SK-N-MC (cell line): ENCODE measurements at regions not wholly inside any gene's neighbourhood (a gene's known extent, or its start where the extent isn't known, plus 50 kb on each side); places are given as distances from the start of the nearest gene placed in this dataset.

ENCODE experiments used
- DNase-seq: peaks from one replicate; pipeline ENCODE4 v3.0.0-alpha.2; 2011; ENCODE audit warnings: low read depth, low spot score
- H3K27ac ChIP-seq: fragments of 200-600 bp; sonication (generic); 2 replicates; pipeline ENCODE4 v1.5.1; 2016; ENCODE audit warnings: mixed run types
- H3K36me3 ChIP-seq: fragments of 200-600 bp; sonication (generic); 2 replicates; pipeline ENCODE4 v1.6.1; 2017; ENCODE audit warnings: antibody characterized with exemption, low read length, mixed read lengths; ENCODE audit not compliant: insufficient read depth
- H3K4me3 ChIP-seq: fragments of 200-600 bp; sonication (generic); 2 replicates; pipeline ENCODE4 v1.5.1; 2016
- H3K9ac ChIP-seq: fragments of 200-600 bp; sonication (generic); 2 replicates; pipeline ENCODE4 v1.8.0; 2017; ENCODE audit warnings: mixed run types, mixed read lengths; ENCODE audit not compliant: insufficient read length
- H3K9me3 ChIP-seq: fragments of 200-600 bp; sonication (generic); 2 replicates; pipeline ENCODE4 v1.6.1; 2017; ENCODE audit warnings: low read depth, mild to moderate bottlenecking, antibody characterized with exemption, low read length, moderate library complexity, mixed read lengths
- EZH2 ChIP-seq: fragments of 200-600 bp; sonication (generic); IDR thresholded peaks from one replicate; pipeline ENCODE4 v1.6.1; 2017; ENCODE audit warnings: antibody characterized with exemption
- FOXP2 ChIP-seq: optimal IDR thresholded peaks from 2 replicates; pipeline ENCODE3; 2011; ENCODE audit warnings: mild to moderate bottlenecking, moderate library complexity; ENCODE audit not compliant: insufficient read depth; ENCODE audit errors: extremely low read length, control extremely low read depth
- POLR2AphosphoS5 ChIP-seq: IDR thresholded peaks from 2 replicates; pipeline ENCODE4 v1.6.1; 2012; ENCODE audit warnings: mild to moderate bottlenecking, low read depth, low read length, borderline replicate concordance

DNA sequence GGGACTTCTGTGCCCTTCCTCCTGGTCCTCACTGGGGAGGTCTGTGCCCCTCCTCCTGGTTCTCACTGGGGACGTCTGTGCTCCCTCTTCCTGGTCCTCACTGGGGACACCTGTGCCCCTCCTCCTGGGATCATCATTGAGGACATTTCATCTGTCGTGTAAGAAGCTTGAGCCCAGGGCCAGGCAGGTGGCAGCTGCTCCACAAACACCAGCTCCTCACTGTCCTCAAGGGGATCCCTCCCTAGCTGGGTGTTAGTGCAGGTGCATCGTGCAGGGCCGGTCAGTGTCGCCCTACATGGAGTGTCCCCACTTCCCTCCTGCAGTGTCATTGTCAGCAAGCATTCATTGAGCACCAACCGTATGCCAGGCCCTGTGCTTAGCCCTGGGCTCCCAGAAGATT lies 312.7 kb downstream of the PTPRU start:
- Histone ChIP-seq H3K27ac (no peak overlapping the region), H3K9me3 (no peaks in the 10 kb centered on the region), H3K36me3 (no peaks in the 10 kb centered on the region), H3K9ac (no peak overlapping the region), H3K4me3 (no peak overlapping the region)
- DNase-seq = no peak
- no peak for TF ChIP-seq FOXP2
- TF ChIP-seq EZH2 = no peak
- TF ChIP-seq POLR2AphosphoS5 = no peak

DNA sequence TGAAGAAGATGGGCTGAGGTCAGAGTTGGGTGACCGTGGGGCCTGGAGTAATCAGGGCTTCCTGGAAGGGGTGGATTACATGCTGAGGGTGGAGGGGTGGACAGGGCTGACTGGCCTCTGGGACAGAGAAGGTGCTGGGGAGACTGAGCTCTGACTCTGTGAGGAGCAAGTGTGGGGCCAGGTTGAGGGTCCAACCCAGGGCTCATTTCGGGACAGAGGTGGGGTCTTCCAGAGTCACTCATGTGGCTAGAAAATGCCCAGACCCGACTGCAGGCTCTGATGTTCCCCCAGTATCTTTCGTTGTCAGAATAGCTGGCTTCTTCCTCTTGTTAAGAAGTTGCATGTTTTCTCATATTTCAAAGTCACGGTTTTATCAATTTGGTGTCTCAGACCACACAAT lies 311.8 kb downstream of the PTPRU start:
- Histone ChIP-seq H3K9ac (no peak overlapping the region), H3K4me3 (no peak overlapping the region), H3K27ac (no peak overlapping the region), H3K36me3 (no peaks in the 10 kb centered on the region), H3K9me3 (no peaks in the 10 kb centered on the region)
- TF ChIP-seq EZH2 (no peak), FOXP2 (no peak)
- DNase-seq = no peak

DNA sequence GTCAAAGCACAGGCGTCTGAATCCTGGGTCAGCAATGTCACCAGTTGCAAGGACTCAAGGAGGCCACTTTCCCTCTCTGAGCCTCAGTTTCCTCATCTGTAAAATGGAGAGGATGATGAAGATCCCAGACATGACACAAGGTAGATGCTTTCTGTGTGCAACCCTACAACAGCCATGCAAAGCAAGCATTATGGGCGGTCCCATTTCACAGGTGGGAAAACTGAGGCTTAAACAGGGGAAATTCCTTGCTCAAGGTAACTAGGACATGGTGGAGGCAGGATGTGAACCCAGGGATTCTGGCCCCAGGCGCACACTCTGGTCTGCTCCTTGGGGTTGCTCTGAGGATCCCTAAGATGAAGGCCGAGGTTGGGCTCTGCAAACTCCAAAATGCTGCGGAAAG lies 311.0 kb downstream of the PTPRU start:
- H3K36me3 ChIP-seq = no peaks in the 10 kb centered on the region
- TF ChIP-seq EZH2 (no peak), FOXP2 (no peak), POLR2AphosphoS5 (no peak)

DNA sequence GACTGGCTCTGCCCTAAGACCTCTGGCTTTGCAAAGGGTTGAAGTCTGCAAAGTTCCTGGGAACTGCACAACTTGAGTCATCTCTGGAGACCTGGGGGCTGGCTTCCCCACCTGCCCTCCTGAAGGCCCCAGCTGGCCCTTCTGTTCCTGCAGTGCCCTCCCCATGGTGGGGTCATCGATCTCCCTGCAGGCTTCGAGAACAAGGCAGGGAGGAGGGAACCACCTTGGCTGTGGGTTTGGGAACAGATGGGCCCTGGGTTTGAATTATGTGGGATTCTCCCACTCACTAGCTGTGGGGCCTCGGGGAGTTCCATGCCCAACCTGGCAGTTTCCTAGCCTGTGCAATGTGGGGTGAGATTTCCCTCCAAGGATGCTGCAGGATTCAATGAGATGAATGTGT lies 310.2 kb downstream of the PTPRU start:
- Histone ChIP-seq H3K36me3 (no peaks in the 10 kb centered on the region), H3K27ac (no peak overlapping the region), H3K4me3 (no peak overlapping the region), H3K9me3 (no peaks in the 10 kb centered on the region), H3K9ac (no peak overlapping the region)
- DNase-seq = no peak
- no peak for TF ChIP-seq POLR2AphosphoS5
- no peak for TF ChIP-seq FOXP2

More for the DNA sequence above, 311.0 kb downstream of the PTPRU start:
- no peak overlapping the region for H3K27ac ChIP-seq
- H3K9me3 ChIP-seq = no peaks in the 10 kb centered on the region
- H3K4me3 ChIP-seq = no peak overlapping the region
- DNase-seq = no peak
- no peak overlapping the region for H3K9ac ChIP-seq

DNA sequence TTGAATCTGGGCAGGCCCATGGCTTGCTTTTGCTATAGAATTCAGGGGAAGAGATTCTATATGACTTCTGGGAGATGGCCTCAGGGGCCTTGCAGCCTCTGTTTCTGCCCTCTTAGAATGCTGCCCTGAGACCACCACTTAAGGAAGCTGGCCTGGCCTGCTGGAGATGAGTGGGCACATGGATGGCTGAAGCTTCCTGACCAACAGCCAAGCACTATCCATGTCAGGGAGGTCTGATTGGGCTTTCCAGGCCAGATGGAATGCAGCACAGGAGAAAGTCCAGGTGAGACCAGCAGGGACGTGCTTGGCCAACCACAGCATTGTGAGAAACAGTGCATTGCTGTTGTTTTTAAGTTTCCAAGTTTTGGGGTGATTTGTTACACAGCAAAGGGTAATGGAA lies 308.1 kb downstream of the PTPRU start:
- H3K4me3 ChIP-seq = no peak overlapping the region
- H3K9ac ChIP-seq = no peak overlapping the region
- no peak for TF ChIP-seq FOXP2
- TF ChIP-seq POLR2AphosphoS5 = no peak
- no peak for TF ChIP-seq EZH2
- no peaks in the 10 kb centered on the region for H3K9me3 ChIP-seq
- no peak overlapping the region for H3K27ac ChIP-seq
- no peaks in the 10 kb centered on the region for H3K36me3 ChIP-seq
- DNase-seq = no peak

DNA sequence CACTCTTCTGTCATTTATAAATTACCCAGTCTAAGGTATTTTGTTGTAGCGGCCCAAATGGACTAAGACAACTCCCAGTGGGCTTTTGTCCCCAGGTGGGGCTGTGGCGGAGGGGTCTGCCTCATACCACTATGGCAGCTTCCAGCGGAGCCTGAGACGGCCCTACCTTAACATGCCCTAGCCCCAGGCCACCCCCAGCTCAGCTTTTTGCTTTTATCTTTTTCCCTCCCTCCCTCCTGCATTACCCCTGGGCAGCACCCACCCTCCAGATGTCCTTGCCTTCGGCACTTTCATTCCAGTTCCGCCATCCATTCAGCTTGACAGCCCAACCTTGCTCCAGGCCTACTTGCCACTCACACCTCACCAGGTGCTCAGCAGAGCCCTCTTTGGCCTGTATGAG lies 307.3 kb downstream of the PTPRU start:
- Histone ChIP-seq H3K27ac (no peak overlapping the region), H3K9ac (no peak overlapping the region), H3K36me3 (no peaks in the 10 kb centered on the region), H3K4me3 (no peak overlapping the region), H3K9me3 (no peaks in the 10 kb centered on the region)
- no peak for DNase-seq
- TF ChIP-seq FOXP2 (no peak), EZH2 (no peak), POLR2AphosphoS5 (no peak)

DNA sequence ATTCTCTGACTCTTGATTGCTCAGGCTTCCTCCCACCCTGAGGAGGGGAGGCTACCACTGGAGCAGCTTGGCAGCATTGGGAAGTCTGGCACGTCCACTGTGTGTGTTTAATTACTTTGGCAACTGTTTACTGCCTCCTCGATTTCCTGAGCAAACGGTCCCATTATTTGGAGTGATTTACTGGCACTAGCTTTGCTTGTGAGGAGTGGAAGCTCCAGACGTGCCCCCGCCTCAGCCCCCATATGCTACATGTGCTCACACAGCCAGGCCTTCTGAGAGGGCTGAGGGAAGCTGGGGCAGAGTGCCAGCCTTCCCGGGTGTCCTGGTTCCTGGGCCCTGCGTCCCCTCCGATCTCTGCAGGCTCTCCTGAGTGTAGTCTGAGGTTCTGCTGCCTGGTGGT lies 306.2 kb downstream of the PTPRU start:
- Histone ChIP-seq H3K36me3 (no peaks in the 10 kb centered on the region), H3K9ac (no peak overlapping the region)
- no peak for DNase-seq

DNA sequence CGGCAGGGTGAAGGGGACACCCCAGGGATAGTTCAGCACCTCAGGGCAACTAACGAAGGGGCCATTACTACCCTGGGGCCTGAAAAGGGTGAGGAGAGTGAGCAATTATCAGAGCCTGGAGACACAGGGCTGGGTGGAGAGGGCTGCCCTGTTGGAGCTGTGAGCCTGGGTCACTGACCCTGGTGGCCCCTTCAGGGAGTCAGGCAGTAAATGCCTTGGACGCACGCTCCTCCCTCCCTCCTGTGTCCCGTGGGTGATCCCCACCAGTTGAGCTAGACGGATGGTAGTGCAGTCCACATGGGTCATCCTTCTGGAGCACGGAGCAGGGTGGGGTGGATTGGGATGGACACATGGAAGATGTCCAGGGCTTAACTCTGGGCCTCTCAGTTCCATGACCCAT lies 305.3 kb downstream of the PTPRU start:
- DNase-seq = no peak
- no peak overlapping the region for H3K4me3 ChIP-seq
- H3K9me3 ChIP-seq = no peaks in the 10 kb centered on the region
- no peak overlapping the region for H3K27ac ChIP-seq
- no peaks in the 10 kb centered on the region for H3K36me3 ChIP-seq
- no peak for TF ChIP-seq EZH2
- no peak for TF ChIP-seq FOXP2
- TF ChIP-seq POLR2AphosphoS5 = no peak
- no peak overlapping the region for H3K9ac ChIP-seq

More for the DNA sequence above, 306.2 kb downstream of the PTPRU start:
- H3K27ac ChIP-seq = no peak overlapping the region
- no peaks in the 10 kb centered on the region for H3K9me3 ChIP-seq
- no peak for TF ChIP-seq POLR2AphosphoS5
- no peak for TF ChIP-seq FOXP2
- TF ChIP-seq EZH2 = no peak
- H3K4me3 ChIP-seq = no peak overlapping the region

DNA sequence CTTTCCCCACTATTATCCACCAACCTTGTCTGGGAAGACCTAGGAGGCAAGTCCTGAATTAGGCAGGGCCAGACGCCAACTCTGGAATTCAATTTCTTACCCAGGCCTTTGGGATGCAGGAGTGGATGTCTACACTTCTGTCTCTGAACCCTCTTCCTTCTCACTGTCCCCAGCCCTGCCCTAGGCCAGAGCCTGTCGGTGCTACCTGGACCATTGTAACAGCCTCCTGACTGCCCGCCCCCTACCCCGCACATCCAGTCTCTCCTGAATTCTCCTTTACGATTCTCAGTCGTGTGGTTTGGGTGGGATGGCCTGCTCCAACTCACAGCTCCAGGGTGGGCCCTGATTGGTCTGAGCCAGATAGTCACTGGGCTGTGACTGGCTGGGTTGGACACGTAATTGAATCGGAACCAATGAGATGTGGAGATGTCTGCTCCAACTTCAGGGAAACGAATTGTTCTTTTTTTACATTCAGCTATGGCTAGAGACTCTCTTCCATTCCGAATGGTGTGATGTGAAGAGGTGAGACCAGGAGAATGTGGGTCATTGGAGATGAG lies 304.6 kb downstream of the PTPRU start:
- H3K9me3 ChIP-seq = no peaks in the 10 kb centered on the region
- no peak overlapping the region for H3K27ac ChIP-seq
- H3K4me3 ChIP-seq = no peak overlapping the region
- no peaks in the 10 kb centered on the region for H3K36me3 ChIP-seq
- TF ChIP-seq EZH2 = no peak
- no peak for TF ChIP-seq POLR2AphosphoS5
- TF ChIP-seq FOXP2 = no peak
- DNase-seq = no peak
- H3K9ac ChIP-seq = no peak overlapping the region

DNA sequence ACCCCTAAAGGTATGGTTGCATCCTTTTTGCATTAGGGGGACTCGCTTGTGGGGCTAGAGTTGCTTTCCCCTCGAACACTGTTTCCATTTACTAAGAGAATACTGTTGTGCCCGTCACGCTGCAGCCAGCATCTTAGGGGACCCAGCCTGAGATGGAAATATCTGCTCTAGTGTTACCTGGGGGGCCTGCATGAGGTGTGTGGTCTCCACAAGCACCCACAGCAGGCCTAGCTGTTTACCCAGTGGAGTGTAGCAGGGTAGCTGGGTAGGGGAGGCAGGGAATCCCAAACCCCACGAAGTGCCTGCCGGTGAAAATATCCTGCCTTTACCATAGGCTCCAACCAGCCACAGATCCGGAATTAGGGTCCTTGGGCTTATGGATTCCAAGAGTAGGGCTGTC lies 303.6 kb downstream of the PTPRU start:
- Histone ChIP-seq H3K27ac (no peak overlapping the region), H3K4me3 (no peak overlapping the region), H3K9me3 (no peaks in the 10 kb centered on the region), H3K9ac (no peak overlapping the region), H3K36me3 (no peaks in the 10 kb centered on the region)
- TF ChIP-seq FOXP2 (no peak), POLR2AphosphoS5 (no peak), EZH2 (no peak)
- DNase-seq = no peak
